ENCODE measurements at regions not wholly inside any gene's neighbourhood (a gene's known extent, or its start where the extent isn't known, plus 50 kb on each side); places are given as distances from the start of the nearest gene placed in this dataset.

- TF ChIP-seq, protein P1, sequence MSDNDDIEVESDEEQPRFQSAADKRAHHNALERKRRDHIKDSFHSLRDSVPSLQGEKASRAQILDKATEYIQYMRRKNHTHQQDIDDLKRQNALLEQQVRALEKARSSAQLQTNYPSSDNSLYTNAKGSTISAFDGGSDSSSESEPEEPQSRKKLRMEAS (IDR thresholded peaks at IDR 0.05) = no peak
- 0 out of 2 replicates have a peak, but pooled peaks have one; percentile 13 for TF ChIP-seq CEBPB (IDR thresholded peaks at IDR 0.05)
Observed at GRCh38 chr7:21365866-21366624, 61.8 kb upstream of the SP4 start.

DNA sequence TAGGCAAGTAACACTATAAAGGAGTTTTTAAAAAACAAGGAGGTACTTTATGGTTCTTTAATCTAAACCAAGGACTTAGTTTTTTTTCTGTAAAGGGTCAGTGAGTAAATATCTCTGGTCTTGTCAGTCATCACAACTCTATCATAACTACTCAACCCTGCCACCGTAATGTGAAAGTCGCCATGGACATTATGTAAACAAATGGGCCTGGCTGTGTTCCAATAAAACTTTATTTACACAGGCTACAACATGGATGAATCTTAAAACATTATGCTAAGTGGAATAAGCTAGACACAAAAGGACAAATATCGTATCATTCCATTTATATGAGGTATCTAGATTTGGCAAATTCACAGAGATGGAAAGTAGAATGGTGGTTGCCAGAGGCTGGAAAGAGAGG, 60.8 kb upstream of the SP4 start:
- TF ChIP-seq NFIC (IDR thresholded peaks at IDR 0.05) (no peak), USF1 (IDR thresholded peaks at IDR 0.05) (no peak), EP300 (IDR thresholded peaks at IDR 0.05; ENCODE audit: borderline replicate concordance) (no peak)

GRCh38 chr7:21367537-21367936, 60.3 kb upstream of the SP4 start:
- TF ChIP-seq CEBPB (IDR thresholded peaks at IDR 0.05) = no peak
- TF ChIP-seq USF1 (IDR thresholded peaks at IDR 0.05) = no peak
- no peak for TF ChIP-seq NFIC (IDR thresholded peaks at IDR 0.05)
- TF ChIP-seq RAD21 (IDR thresholded peaks at IDR 0.05; ENCODE audit: low read depth) = no peak

GRCh38 chr7:21368317-21368716, 59.6 kb upstream of the SP4 start:
- TF ChIP-seq FOXM1 (IDR thresholded peaks at IDR 0.05; ENCODE audit: borderline replicate concordance, low read depth) (no peak), USF1 (IDR thresholded peaks at IDR 0.05) (no peak), TCF12 (IDR thresholded peaks at IDR 0.05; ENCODE audit: low read depth) (no peak), NFIC (IDR thresholded peaks at IDR 0.05) (no peak), RAD21 (IDR thresholded peaks at IDR 0.05; ENCODE audit: low read depth) (no peak), EGR1 (IDR thresholded peaks at IDR 0.05) (no peak), TEAD4 (IDR thresholded peaks at IDR 0.05) (no peak), YY1 (IDR thresholded peaks at IDR 0.05; ENCODE audit: low read depth) (no peak), CEBPB (IDR thresholded peaks at IDR 0.05) (no peak), CREB1 (IDR thresholded peaks at IDR 0.05; ENCODE audit: low read depth) (no peak), REST (IDR thresholded peaks at IDR 0.05; ENCODE audit: low read depth) (no peak), ZBTB7A (IDR thresholded peaks at IDR 0.05; ENCODE audit: low read depth) (no peak), TAF1 (IDR thresholded peaks at IDR 0.05; ENCODE audit: low read depth) (no peak), EP300 (IDR thresholded peaks at IDR 0.05; ENCODE audit: borderline replicate concordance) (no peak)
- TF ChIP-seq, protein P1 (IDR thresholded peaks at IDR 0.05) = no peak

DNA sequence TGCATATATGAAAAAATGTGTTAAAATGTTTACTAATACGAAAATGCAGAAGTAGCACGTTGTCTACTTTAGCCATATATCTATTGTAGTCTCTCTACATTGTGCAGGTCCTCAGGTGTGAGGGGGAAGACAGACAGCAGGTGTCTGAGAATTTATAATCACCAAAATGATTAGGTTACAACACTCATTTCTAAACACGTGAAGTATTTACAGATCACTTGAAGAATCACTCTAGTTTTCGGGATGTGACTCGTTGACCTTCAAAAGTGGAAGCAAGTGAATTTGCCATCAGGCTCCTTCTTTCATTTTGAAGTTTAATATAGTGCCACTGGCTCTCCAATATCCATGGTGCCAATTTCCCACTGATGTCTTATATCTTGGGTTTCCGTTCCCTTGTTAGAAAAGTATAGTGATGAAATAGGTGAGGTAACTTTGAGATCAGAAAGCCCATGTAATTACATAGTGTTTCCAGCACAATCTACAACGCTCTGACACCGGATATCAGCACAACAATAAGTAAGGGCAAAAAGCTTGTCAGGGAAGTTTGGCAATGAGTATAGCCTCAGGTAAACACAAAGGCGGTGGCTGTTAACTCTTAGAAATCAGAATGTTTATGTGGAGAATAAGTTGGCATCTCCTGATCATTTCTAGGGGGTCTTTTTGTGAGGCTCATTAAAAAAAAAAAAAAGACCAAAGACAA, 57.5 kb upstream of the SP4 start:
- TF ChIP-seq EGR1 (IDR thresholded peaks at IDR 0.05) = no peak
- no peak for TF ChIP-seq CREB1 (IDR thresholded peaks at IDR 0.05; ENCODE audit: low read depth)
- TF ChIP-seq NFIC (IDR thresholded peaks at IDR 0.05) = no peak
- TF ChIP-seq EP300 (IDR thresholded peaks at IDR 0.05; ENCODE audit: borderline replicate concordance) = no peak
- TF ChIP-seq ZBTB7A (IDR thresholded peaks at IDR 0.05; ENCODE audit: low read depth) = no peak
- TF ChIP-seq CEBPB (IDR thresholded peaks at IDR 0.05) = no peak
- TF ChIP-seq, protein P1 (IDR thresholded peaks at IDR 0.05) = no peak

DNA sequence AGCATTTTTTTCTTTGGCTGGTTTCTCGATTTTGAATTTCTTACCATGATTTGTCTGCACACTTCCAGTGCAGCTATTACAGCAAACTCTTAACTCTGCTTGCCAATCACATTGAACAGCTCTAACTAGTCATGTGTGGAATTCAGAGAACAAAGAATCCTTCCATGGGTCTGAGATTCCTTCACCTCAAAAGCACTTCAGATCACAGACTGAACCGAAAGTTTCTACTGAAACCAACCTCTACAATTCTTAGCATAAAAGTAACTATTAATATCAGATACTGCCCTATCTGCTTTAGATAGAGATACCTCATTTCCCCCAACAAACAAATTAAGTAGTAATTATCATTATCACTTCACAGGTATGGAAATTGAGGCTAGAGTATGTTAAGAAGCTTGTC, 56.5 kb upstream of the SP4 start:
- TF ChIP-seq RAD21 (IDR thresholded peaks at IDR 0.05; ENCODE audit: low read depth) (no peak), REST (IDR thresholded peaks at IDR 0.05; ENCODE audit: low read depth) (no peak), ZBTB7A (IDR thresholded peaks at IDR 0.05; ENCODE audit: low read depth) (no peak), CREB1 (IDR thresholded peaks at IDR 0.05; ENCODE audit: low read depth) (no peak), TAF1 (IDR thresholded peaks at IDR 0.05; ENCODE audit: low read depth) (no peak), FOXM1 (IDR thresholded peaks at IDR 0.05; ENCODE audit: borderline replicate concordance, low read depth) (no peak), TEAD4 (IDR thresholded peaks at IDR 0.05) (no peak), USF1 (IDR thresholded peaks at IDR 0.05) (no peak), EP300 (IDR thresholded peaks at IDR 0.05; ENCODE audit: borderline replicate concordance) (no peak), TCF12 (IDR thresholded peaks at IDR 0.05; ENCODE audit: low read depth) (no peak)
- TF ChIP-seq, protein P1 (IDR thresholded peaks at IDR 0.05) = no peak
